GM12892 (cell line): ENCODE measurements at regions not wholly inside any gene's neighbourhood (a gene's known extent, or its start where the extent isn't known, plus 50 kb on each side); places are given as distances from the start of the nearest gene placed in this dataset.

Experiments
- POLR2A ChIP-seq: IDR thresholded peaks from 2 replicates; pipeline ENCODE4 v1.6.1; 2011; ENCODE audit warnings: low read depth, low read length, control low read depth
- POLR2AphosphoS5 ChIP-seq: IDR thresholded peaks from 2 replicates; pipeline ENCODE4 v1.6.1; 2011; ENCODE audit warnings: low read depth, low read length, control low read depth
- TAF1 ChIP-seq: IDR thresholded peaks from 2 replicates; pipeline ENCODE4 v1.6.1; 2011; ENCODE audit warnings: low read depth, mild to moderate bottlenecking, control low read depth, low read length, borderline replicate concordance

DNA sequence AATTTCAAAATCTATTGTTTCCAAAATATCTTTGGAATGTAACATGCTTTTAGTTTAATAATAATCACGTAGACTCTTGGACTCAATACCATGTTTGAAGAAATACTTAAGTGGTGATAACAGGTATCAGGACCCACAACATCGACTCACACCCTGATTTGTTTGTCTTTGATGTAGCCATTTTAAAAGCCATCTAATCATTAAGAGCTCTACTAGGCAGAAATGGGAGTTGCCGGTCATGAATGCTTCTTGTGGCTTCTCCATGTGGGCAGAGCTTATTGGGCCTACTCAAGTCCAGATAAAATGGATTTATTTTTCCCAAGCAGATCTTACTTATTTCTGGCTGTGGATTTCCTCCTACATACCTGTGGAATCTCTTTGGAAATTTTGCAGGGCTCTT, 261.6 kb upstream of the NR2F2 start:
- TF ChIP-seq POLR2A (no peak), POLR2AphosphoS5 (no peak), TAF1 (no peak)
